Hepatocyte (in vitro differentiated cells): ENCODE measurements at regions not wholly inside any gene's neighbourhood (a gene's known extent, or its start where the extent isn't known, plus 50 kb on each side); places are given as distances from the start of the nearest gene placed in this dataset.

Experiments
- EZH2 ChIP-seq: fragments of 200-600 bp; sonication (generic); IDR thresholded peaks from 2 replicates; pipeline ENCODE4 v1.6.1; 2016; ENCODE audit warnings: antibody characterized with exemption, mild to moderate bottlenecking, borderline replicate concordance
- TF ChIP-seq, protein P1 (sequence below): fragments of 200-600 bp; sonication (generic); IDR thresholded peaks from 2 replicates; pipeline ENCODE4 v1.5.1; 2016; ENCODE audit warnings: antibody characterized with exemption, mild to moderate bottlenecking; ENCODE audit not compliant: poor library complexity

DNA sequence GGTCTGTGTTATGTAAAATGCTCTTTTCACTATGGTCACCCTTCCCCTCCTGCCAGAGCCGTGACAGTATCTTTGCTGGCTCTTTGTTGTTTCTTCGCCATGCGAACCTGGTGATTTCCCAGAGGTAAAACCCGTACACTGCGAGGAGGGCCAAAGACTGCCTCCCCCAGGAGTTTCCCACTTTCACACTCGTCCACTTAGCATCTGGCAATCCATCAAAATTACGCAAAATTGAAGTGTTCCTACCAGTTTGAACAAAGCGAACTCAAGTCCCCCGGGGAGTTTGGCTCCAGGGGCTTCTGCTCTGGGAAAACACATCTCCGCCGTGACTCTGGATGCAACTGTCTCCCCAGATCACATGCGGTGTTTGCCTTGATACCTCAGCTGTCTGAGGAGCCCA is 239.9 kb downstream of the FAM43A start:
- TF ChIP-seq EZH2 = no peak
- TF ChIP-seq, protein P1, sequence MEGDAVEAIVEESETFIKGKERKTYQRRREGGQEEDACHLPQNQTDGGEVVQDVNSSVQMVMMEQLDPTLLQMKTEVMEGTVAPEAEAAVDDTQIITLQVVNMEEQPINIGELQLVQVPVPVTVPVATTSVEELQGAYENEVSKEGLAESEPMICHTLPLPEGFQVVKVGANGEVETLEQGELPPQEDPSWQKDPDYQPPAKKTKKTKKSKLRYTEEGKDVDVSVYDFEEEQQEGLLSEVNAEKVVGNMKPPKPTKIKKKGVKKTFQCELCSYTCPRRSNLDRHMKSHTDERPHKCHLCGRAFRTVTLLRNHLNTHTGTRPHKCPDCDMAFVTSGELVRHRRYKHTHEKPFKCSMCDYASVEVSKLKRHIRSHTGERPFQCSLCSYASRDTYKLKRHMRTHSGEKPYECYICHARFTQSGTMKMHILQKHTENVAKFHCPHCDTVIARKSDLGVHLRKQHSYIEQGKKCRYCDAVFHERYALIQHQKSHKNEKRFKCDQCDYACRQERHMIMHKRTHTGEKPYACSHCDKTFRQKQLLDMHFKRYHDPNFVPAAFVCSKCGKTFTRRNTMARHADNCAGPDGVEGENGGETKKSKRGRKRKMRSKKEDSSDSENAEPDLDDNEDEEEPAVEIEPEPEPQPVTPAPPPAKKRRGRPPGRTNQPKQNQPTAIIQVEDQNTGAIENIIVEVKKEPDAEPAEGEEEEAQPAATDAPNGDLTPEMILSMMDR = no peak
